Suprapubic skin (tissue), 4 donors: ENCODE measurements at regions not wholly inside any gene's neighbourhood (a gene's known extent, or its start where the extent isn't known, plus 50 kb on each side); places are given as distances from the start of the nearest gene placed in this dataset.

ENCODE experiments used
- CTCF ChIP-seq, 2 donors: fragments of 200-600 bp in 1 of 2; fragments of 450-650 bp in 1 of 2; sonication (generic) in 1 of 2; IDR thresholded peaks; one replicate each; pipeline ENCODE4 v1.5.1; 2016 to 2019; ENCODE audit warnings: antibody characterized with exemption in 2 of 2, mild to moderate bottlenecking in 1 of 2, moderate library complexity in 1 of 2
- EP300 ChIP-seq: sonication (generic); formaldehyde crosslinking; IDR thresholded peaks from one replicate; pipeline ENCODE4 v1.6.1; 2017; ENCODE audit warnings: antibody characterized with exemption
- POLR2AphosphoS5 ChIP-seq, 3 donors: sonication (generic); formaldehyde crosslinking; IDR thresholded peaks; one replicate each; pipeline ENCODE4 v1.6.1; 2017; ENCODE audit warnings: antibody characterized with exemption in 3 of 3

- TF ChIP-seq CTCF (IDR thresholded peaks at IDR 0.05) (no peak), EP300 (no peak), POLR2AphosphoS5 (IDR thresholded peaks at IDR 0.05) (no peak)
These were observed 680.7 kb upstream of the SLC35B3 start for GRCh38 chr6:9116026-9116425.
